Peyer's patch (tissue), 4 donors: ENCODE measurements at regions not wholly inside any gene's neighbourhood (a gene's known extent, or its start where the extent isn't known, plus 50 kb on each side); places are given as distances from the start of the nearest gene placed in this dataset.

Experiments
- CTCF ChIP-seq, 6 experiments: fragments of 450-650 bp in 4 of 6; fragments of 200-600 bp in 2 of 6; sonication (generic) in 1 of 6; IDR thresholded peaks; one replicate each; pipeline ENCODE4 v1.5.1; 2017 to 2019; ENCODE audit warnings: antibody characterized with exemption in 6 of 6, mild to moderate bottlenecking in 3 of 6, moderate library complexity in 1 of 6
- POLR2A ChIP-seq, 2 donors: fragments of 450-650 bp; IDR thresholded peaks; one replicate each; pipeline ENCODE4 v1.5.1; 2017; ENCODE audit warnings: antibody characterized with exemption in 2 of 2, mild to moderate bottlenecking in 2 of 2, moderate library complexity in 2 of 2

- TF ChIP-seq CTCF (IDR thresholded peaks at IDR 0.05): no peak
- no peak for TF ChIP-seq POLR2A (IDR thresholded peaks at IDR 0.05)
Measured at GRCh38 chr4:95676190-95676589, 127.4 kb upstream of the UNC5C start.
